H1 (cell line): ENCODE measurements at regions not wholly inside any gene's neighbourhood (a gene's known extent, or its start where the extent isn't known, plus 50 kb on each side); places are given as distances from the start of the nearest gene placed in this dataset.

Source experiments
- CTCF ChIA-PET: fragments of 300-600 bp; sonication (Branson Sonifier 250); formaldehyde crosslinking; loops from one replicate; lab custom pipeline; 2021; ENCODE audit not compliant: partially characterized antibody; lab: Charles Lee
- POLR2A ChIA-PET: fragments of 300-600 bp; sonication (Branson Sonifier 250); formaldehyde crosslinking; loops from one replicate; lab custom pipeline; 2021; ENCODE audit warnings: inconsistent platforms; ENCODE audit not compliant: partially characterized antibody; lab: Charles Lee
- DNase-seq, 2 experiments: peaks; one replicate each; pipeline versions ENCODE4 v3.0.0 to v3.0.0-alpha.2; 2010 to 2022; ENCODE audit warnings: low spot score in 2 of 2, low read depth in 1 of 2, mixed read lengths in 1 of 2
- FAIRE-seq: peaks from 2 replicates; lab custom pipeline; 2011; peaks lifted over from hg19 to GRCh38; lab: Jason Lieb, UNC
- H2AFZ ChIP-seq: 2 replicates; pipeline ENCODE4 v1.8.1; 2012; ENCODE audit warnings: low read length, inconsistent platforms
- H2AK5ac ChIP-seq: 2 replicates; pipeline ENCODE4 v1.6.1; 2013; ENCODE audit warnings: low read depth, low read length
- H2BK120ac ChIP-seq: replicated peaks from 2 replicates; pipeline ENCODE3; 2013; ENCODE audit warnings: low read depth, low read length, inconsistent platforms
- H2BK12ac ChIP-seq: 2 replicates; pipeline ENCODE4 v1.6.1; 2013; ENCODE audit warnings: low read depth, low read length
- H2BK15ac ChIP-seq: 2 replicates; pipeline ENCODE4 v1.6.1; 2013; ENCODE audit warnings: low read length
- H2BK20ac ChIP-seq: 2 replicates; pipeline ENCODE4 v1.6.1; 2013; ENCODE audit warnings: low read length
- H2BK5ac ChIP-seq: 2 replicates; pipeline ENCODE4 v1.6.1; 2013; ENCODE audit warnings: low read depth, low read length
- H3K14ac ChIP-seq: 2 replicates; pipeline ENCODE4 v1.6.1; 2013; ENCODE audit warnings: inconsistent platforms; ENCODE audit not compliant: insufficient read length
- H3K18ac ChIP-seq: 2 replicates; pipeline ENCODE4 v1.6.1; 2013; ENCODE audit warnings: low read length; ENCODE audit errors: extremely low read depth
- H3K23ac ChIP-seq: 2 replicates; pipeline ENCODE4 v1.6.1; 2013; ENCODE audit warnings: inconsistent platforms; ENCODE audit not compliant: insufficient read length
- H3K23me2 ChIP-seq: 2 replicates; pipeline ENCODE4 v1.6.1; 2013; ENCODE audit warnings: low read depth, low read length
- H3K27ac ChIP-seq: 2 replicates; pipeline ENCODE4 v1.6.1; 2011; ENCODE audit warnings: low read depth, low read length, inconsistent platforms
- H3K27me3 ChIP-seq, 4 experiments: replicated peaks in 1 of 4; 1 replicate in 1 of 4; 2 replicates in 3 of 4; pipeline versions ENCODE4 v1.6.1 to v1.8.1; 2011 to 2013; ENCODE audit warnings: low read length in 3 of 4, mild to moderate bottlenecking in 3 of 4, inconsistent platforms in 2 of 4, mixed read lengths in 2 of 4, moderate library complexity in 1 of 4; ENCODE audit not compliant: control insufficient read depth in 3 of 4, insufficient read depth in 3 of 4; ENCODE audit errors: extremely low read depth in 1 of 4
- H3K36me3 ChIP-seq, 4 experiments: 2 replicates each; pipeline versions ENCODE4 v1.6.1 to v1.8.1; 2011 to 2013; ENCODE audit warnings: mild to moderate bottlenecking in 4 of 4, low read length in 3 of 4, moderate library complexity in 2 of 4, control low read depth in 1 of 4, inconsistent platforms in 1 of 4; ENCODE audit not compliant: insufficient read depth in 4 of 4, control insufficient read depth in 2 of 4
- H3K4ac ChIP-seq: replicated peaks from 2 replicates; pipeline ENCODE3; 2013; ENCODE audit warnings: low read length, low read depth, mixed read lengths, inconsistent platforms; ENCODE audit not compliant: insufficient read length
- H3K4me1 ChIP-seq, 4 experiments: replicated peaks in 1 of 4; 1 replicate in 1 of 4; 2 replicates in 3 of 4; pipeline versions ENCODE4 v1.6.1 to v1.8.1; 2011 to 2013; ENCODE audit warnings: low read length in 3 of 4, inconsistent platforms in 2 of 4, mixed read lengths in 1 of 4; ENCODE audit not compliant: insufficient read depth in 4 of 4, control insufficient read depth in 3 of 4
- H3K4me2 ChIP-seq, 2 experiments: 2 replicates each; pipeline versions ENCODE4 v1.6.1 to v1.8.1; 2011 to 2013; ENCODE audit warnings: low read depth in 2 of 2, low read length in 2 of 2, control low read depth in 1 of 2, inconsistent platforms in 1 of 2, mild to moderate bottlenecking in 1 of 2; ENCODE audit not compliant: insufficient read depth in 1 of 2
- H3K4me3 ChIP-seq, 4 experiments: fragments of 200-600, 300-600 bp in 1 of 4; sonication (generic), shearing (Covaris generic), sonication (Bioruptor Twin) in 1 of 4; 2 replicates each; pipeline versions ENCODE4 v1.5.1 to v1.8.1; 2011 to 2016; ENCODE audit warnings: low read length in 4 of 4, low read depth in 3 of 4, control low read depth in 2 of 4, inconsistent platforms in 2 of 4, mild to moderate bottlenecking in 2 of 4, mixed read lengths in 1 of 4, moderate library complexity in 1 of 4; ENCODE audit not compliant: insufficient read depth in 2 of 4; ENCODE audit errors: extremely low read depth in 1 of 4
- H3K56ac ChIP-seq: replicated peaks from 2 replicates; pipeline ENCODE3; 2013; ENCODE audit warnings: low read depth, mild to moderate bottlenecking, mixed read lengths, low read length, inconsistent platforms; ENCODE audit not compliant: insufficient read length
- H3K79me1 ChIP-seq: 2 replicates; pipeline ENCODE4 v1.6.1; 2013; ENCODE audit warnings: low read depth, low read length, control low read depth
- H3K79me2 ChIP-seq, 2 experiments: 2 replicates each; pipeline versions ENCODE4 v1.6.1 to v1.8.1; 2012 to 2013; ENCODE audit warnings: low read length in 2 of 2, mild to moderate bottlenecking in 2 of 2, inconsistent platforms in 1 of 2; ENCODE audit not compliant: insufficient read depth in 2 of 2, control insufficient read depth in 1 of 2
- H3K9ac ChIP-seq, 4 experiments: replicated peaks in 1 of 4; 1 replicate in 1 of 4; 2 replicates in 3 of 4; pipeline versions ENCODE4 v1.6.1 to v1.8.1; 2011 to 2013; ENCODE audit warnings: low read depth in 3 of 4, low read length in 3 of 4, control low read depth in 2 of 4, mild to moderate bottlenecking in 2 of 4, moderate library complexity in 2 of 4, inconsistent platforms in 1 of 4; ENCODE audit errors: extremely low read depth in 1 of 4
- H3K9me3 ChIP-seq, 2 experiments: 2 replicates each; pipeline versions ENCODE4 v1.6.1 to v1.8.1; 2012 to 2013; ENCODE audit warnings: mild to moderate bottlenecking in 2 of 2, moderate library complexity in 2 of 2, control low read depth in 1 of 2, inconsistent platforms in 1 of 2, low read depth in 1 of 2, low read length in 1 of 2, mixed read lengths in 1 of 2; ENCODE audit not compliant: insufficient read depth in 2 of 2
- H4K20me1 ChIP-seq, 2 experiments: replicated peaks in 1 of 2; 2 replicates each; pipeline versions ENCODE3 to v1.8.1; 2011 to 2013; ENCODE audit warnings: inconsistent platforms in 2 of 2, low read length in 2 of 2, mild to moderate bottlenecking in 1 of 2; ENCODE audit not compliant: insufficient read depth in 2 of 2, control insufficient read depth in 1 of 2
- H4K5ac ChIP-seq: 2 replicates; pipeline ENCODE4 v1.6.1; 2013; ENCODE audit warnings: low read length, low read depth, mixed read lengths, inconsistent platforms; ENCODE audit not compliant: insufficient read length
- H4K8ac ChIP-seq: 2 replicates; pipeline ENCODE4 v1.8.0; 2013; ENCODE audit warnings: mild to moderate bottlenecking, moderate library complexity, low read length, inconsistent platforms; ENCODE audit not compliant: insufficient read depth; ENCODE audit errors: extremely low read depth
- H4K91ac ChIP-seq: replicated peaks from 2 replicates; pipeline ENCODE3; 2013; ENCODE audit warnings: low read length, mixed read lengths, inconsistent platforms; ENCODE audit not compliant: insufficient read length
- ASH2L ChIP-seq: fragments of 200-600, 300-600 bp; sonication (generic); IDR thresholded peaks from one replicate; pipeline ENCODE4 v1.7.1; 2017; ENCODE audit warnings: low read length
- CBX5 ChIP-seq: fragments of 300-800, 300-1000 bp; sonication (generic); IDR thresholded peaks from 2 replicates; pipeline ENCODE4 v1.7.1; 2016; ENCODE audit warnings: antibody characterized with exemption, low read length, low read depth
- CHD1 ChIP-seq: IDR thresholded peaks from 2 replicates; pipeline ENCODE4 v1.6.1; 2012; ENCODE audit warnings: low read depth, low read length, improper control_type of control experiment
- CHD2 ChIP-seq: IDR thresholded peaks from 2 replicates; pipeline ENCODE4 v1.6.1; 2012; ENCODE audit warnings: low read length, improper control_type of control experiment
- CREB1 ChIP-seq: IDR thresholded peaks from 2 replicates; pipeline ENCODE4 v1.6.1; 2012; ENCODE audit warnings: inconsistent platforms
- EZH2 ChIP-seq: fragments of 200-600 bp; sonication (generic); IDR thresholded peaks from 2 replicates; pipeline ENCODE4 v1.7.1; 2012; ENCODE audit warnings: low read depth, mild to moderate bottlenecking, moderate library complexity, low read length, inconsistent platforms; ENCODE audit not compliant: severe bottlenecking
- FOSL1 ChIP-seq: IDR thresholded peaks from 2 replicates; pipeline ENCODE4 v1.6.1; 2011; ENCODE audit warnings: mild to moderate bottlenecking, low read depth, low read length, moderate library complexity; ENCODE audit not compliant: insufficient read depth
- HDAC2 ChIP-seq, 2 experiments: fragments of 300-600 bp in 1 of 2; sonication (generic) in 1 of 2; IDR thresholded peaks; 2 replicates each; pipeline ENCODE4 v1.6.1; 2011 to 2012; ENCODE audit warnings: low read depth in 2 of 2, low read length in 2 of 2, mild to moderate bottlenecking in 2 of 2, moderate library complexity in 2 of 2, borderline replicate concordance in 1 of 2, inconsistent platforms in 1 of 2
- NRF1 ChIP-seq: IDR thresholded peaks from 2 replicates; pipeline ENCODE4 v1.6.1; 2011; ENCODE audit warnings: mild to moderate bottlenecking, low read depth, low read length, improper control_type of control experiment
- PHF8 ChIP-seq: fragments of 200-600 bp; sonication (generic); conservative IDR thresholded peaks from 2 replicates; pipeline ENCODE4 v1.7.1; 2012; ENCODE audit warnings: low read depth, mild to moderate bottlenecking, inconsistent platforms, low read length, moderate library complexity
- SRF ChIP-seq: IDR thresholded peaks from 2 replicates; pipeline ENCODE4 v1.6.1; 2011; ENCODE audit warnings: mild to moderate bottlenecking, low read depth, low read length, moderate library complexity
- YY1 ChIP-seq: IDR thresholded peaks from 2 replicates; pipeline ENCODE4 v1.6.1; 2011; ENCODE audit warnings: low read depth, mild to moderate bottlenecking, low read length
- ZNF274 ChIP-seq: IDR thresholded peaks from 2 replicates; pipeline ENCODE4 v1.7.0; 2012; ENCODE audit warnings: low read length, borderline replicate concordance; ENCODE audit errors: extremely low read depth
- WGBS, 2 experiments: shearing (Covaris generic) in 1 of 2; methylation state at CpG; one replicate each; pipeline versions ENCODE4 v1.1.6 to v1.1.7; 2013 to 2015; ENCODE audit warnings: low lambda C conversion rate in 2 of 2, mixed read lengths in 2 of 2, inconsistent platforms in 1 of 2, low coverage in 1 of 2, missing lambda C conversion rate in 1 of 2; ENCODE audit not compliant: insufficient replicate concordance in 2 of 2, insufficient coverage in 1 of 2, insufficient read length in 1 of 2; ENCODE audit errors: extremely low coverage in 1 of 2, missing lambda C conversion rate in 1 of 2; 5-methylcytosine and 5-hydroxymethylcytosine counted together

DNA sequence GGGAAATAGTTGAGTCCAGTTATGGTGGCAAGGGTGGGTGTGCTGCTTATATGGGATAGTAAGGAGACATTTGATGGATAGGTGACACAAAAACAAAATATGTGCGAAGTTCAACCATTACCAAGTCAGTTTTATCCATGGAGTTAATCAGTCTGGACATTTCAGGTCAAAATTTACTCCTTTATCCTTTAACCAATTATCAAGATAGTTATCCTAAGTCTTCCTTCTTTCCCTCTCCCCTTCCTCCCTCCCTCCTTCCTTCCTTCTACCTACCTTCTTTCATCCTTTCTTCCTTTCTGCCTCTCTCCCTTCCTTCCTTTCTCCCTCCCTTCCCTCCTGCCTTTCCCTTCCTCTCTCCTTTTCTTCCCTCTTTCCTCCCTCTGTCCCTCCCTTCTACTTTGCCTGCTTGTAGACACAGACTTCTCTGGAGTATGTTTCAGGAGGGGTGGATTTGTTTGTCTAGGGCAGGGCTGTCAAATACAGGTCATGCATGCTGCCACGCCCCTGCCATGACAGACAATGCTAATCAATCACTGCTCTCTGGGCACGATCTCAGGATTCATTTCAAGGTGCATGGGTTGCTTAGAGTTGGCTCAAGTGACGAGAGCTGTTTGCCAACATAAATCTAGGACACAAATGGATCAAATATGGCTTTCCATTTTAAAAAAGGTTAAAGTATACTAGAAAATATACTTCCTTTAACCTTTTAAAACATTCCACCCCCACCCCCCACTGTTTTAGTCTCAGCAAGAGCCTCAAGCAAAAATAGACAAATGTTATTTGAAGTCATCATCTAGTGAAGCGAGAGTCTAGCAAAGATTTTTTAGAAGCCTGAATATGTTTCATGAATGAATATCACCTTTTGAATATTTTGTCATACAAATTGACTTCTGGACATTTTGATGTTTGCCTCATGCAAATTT is 281.6 kb upstream of the CITED2 start:
- CTCF ChIA-PET: interaction anchor here (0.6 to 1.3 kb wide), 2 partner anchors 100 to 286 kb away, joined by 3 to 6 read pairs; no protein-coding TSS in a partner anchor
- Histone ChIP-seq H2AK5ac (no peak overlapping the region), H3K27ac (no peak overlapping the region), H3K36me3 (no peaks in the 10 kb centered on the region), H3K23me2 (no peaks in the 10 kb centered on the region), H3K56ac (no peak overlapping the region), H2AFZ (no peak overlapping the region), H2BK120ac (no peak overlapping the region), H3K4me2 (no peak overlapping the region), H3K4ac (no peak overlapping the region), H2BK5ac (no peak overlapping the region), H4K5ac (no peak overlapping the region), H3K27me3 (no peaks in the 10 kb centered on the region), H3K18ac (no peak overlapping the region), H2BK20ac (no peak overlapping the region), H3K4me3 (no peak overlapping the region), H3K23ac (no peak overlapping the region), H3K79me1 (no peaks in the 10 kb centered on the region), H4K20me1 (no peaks in the 10 kb centered on the region), H2BK12ac (no peak overlapping the region), H3K79me2 (no peaks in the 10 kb centered on the region), H2BK15ac (no peak overlapping the region), H4K91ac (no peak overlapping the region), H4K8ac (no peak overlapping the region), H3K14ac (no peak overlapping the region), H3K9ac (no peak overlapping the region), H3K9me3 (no peaks in the 10 kb centered on the region), H3K4me1 (peaks cover 0 to 9% (median 6%) of the 10 kb centered on the region in 4 experiments; a peak in 5 of 7 replicates)
- no peak for TF ChIP-seq NRF1
- TF ChIP-seq CREB1: no peak
- TF ChIP-seq YY1: no peak
- TF ChIP-seq PHF8: no peak
- no peak for TF ChIP-seq ASH2L
- TF ChIP-seq SRF: no peak
- TF ChIP-seq FOSL1: no peak
- TF ChIP-seq CHD1: no peak
- no peak for TF ChIP-seq CBX5
- TF ChIP-seq EZH2: no peak
- no peak for TF ChIP-seq CHD2
- TF ChIP-seq HDAC2 (IDR thresholded peaks at IDR 0.05; ENCODE audit: borderline replicate concordance in 1 of 2, low read depth in 2 of 2, low read length in 2 of 2): no peak
- no peak for TF ChIP-seq ZNF274
- no peak for FAIRE-seq
- no peak for DNase-seq
- 82% methylated on average over 5 of the region's 5 CpGs; no CpG with 5 or more reads in 1 of the 2 experiments for WGBS, 2 experiments
- POLR2A ChIA-PET: no interaction called here
